Transverse colon (tissue), 4 donors: ENCODE measurements at regions not wholly inside any gene's neighbourhood (a gene's known extent, or its start where the extent isn't known, plus 50 kb on each side); places are given as distances from the start of the nearest gene placed in this dataset.

ENCODE experiments used
- CTCF ChIP-seq, 5 experiments: fragments of 200-600 bp in 3 of 5; fragments of 450-650 bp in 2 of 5; sonication (generic) in 3 of 5; IDR thresholded peaks; 1 replicate in 2 of 5; 2 replicates in 3 of 5; pipeline ENCODE4 v1.5.1; 2016 to 2017; ENCODE audit warnings: antibody characterized with exemption in 5 of 5, inconsistent platforms in 3 of 5, mild to moderate bottlenecking in 2 of 5, moderate library complexity in 1 of 5
- EP300 ChIP-seq: sonication (generic); formaldehyde crosslinking; IDR thresholded peaks from one replicate; pipeline ENCODE4 v1.6.1; 2017; ENCODE audit warnings: antibody characterized with exemption, low read depth
- POLR2A ChIP-seq: fragments of 450-650 bp; IDR thresholded peaks from one replicate; pipeline ENCODE4 v1.6.1; 2016; ENCODE audit warnings: antibody characterized with exemption, mild to moderate bottlenecking, moderate library complexity
- POLR2AphosphoS5 ChIP-seq, 3 donors: sonication (generic); formaldehyde crosslinking; IDR thresholded peaks; one replicate each; pipeline ENCODE4 v1.6.1; 2016; ENCODE audit warnings: antibody characterized with exemption in 3 of 3

GRCh38 chr4:37542706-37543105 lies 143.5 kb downstream of the RELL1 start:
- no peak for TF ChIP-seq POLR2AphosphoS5 (IDR thresholded peaks at IDR 0.05)
- no peak for TF ChIP-seq EP300
- TF ChIP-seq CTCF (IDR thresholded peaks at IDR 0.05) = no peak
- no peak for TF ChIP-seq POLR2A
